Muscle of arm (tissue), 1 donor: ENCODE measurements at regions not wholly inside any gene's neighbourhood (a gene's known extent, or its start where the extent isn't known, plus 50 kb on each side); places are given as distances from the start of the nearest gene placed in this dataset.

Experiments used
- DNase-seq: peaks from one replicate; pipeline ENCODE4 v3.0.0-alpha.2; 2013

DNA sequence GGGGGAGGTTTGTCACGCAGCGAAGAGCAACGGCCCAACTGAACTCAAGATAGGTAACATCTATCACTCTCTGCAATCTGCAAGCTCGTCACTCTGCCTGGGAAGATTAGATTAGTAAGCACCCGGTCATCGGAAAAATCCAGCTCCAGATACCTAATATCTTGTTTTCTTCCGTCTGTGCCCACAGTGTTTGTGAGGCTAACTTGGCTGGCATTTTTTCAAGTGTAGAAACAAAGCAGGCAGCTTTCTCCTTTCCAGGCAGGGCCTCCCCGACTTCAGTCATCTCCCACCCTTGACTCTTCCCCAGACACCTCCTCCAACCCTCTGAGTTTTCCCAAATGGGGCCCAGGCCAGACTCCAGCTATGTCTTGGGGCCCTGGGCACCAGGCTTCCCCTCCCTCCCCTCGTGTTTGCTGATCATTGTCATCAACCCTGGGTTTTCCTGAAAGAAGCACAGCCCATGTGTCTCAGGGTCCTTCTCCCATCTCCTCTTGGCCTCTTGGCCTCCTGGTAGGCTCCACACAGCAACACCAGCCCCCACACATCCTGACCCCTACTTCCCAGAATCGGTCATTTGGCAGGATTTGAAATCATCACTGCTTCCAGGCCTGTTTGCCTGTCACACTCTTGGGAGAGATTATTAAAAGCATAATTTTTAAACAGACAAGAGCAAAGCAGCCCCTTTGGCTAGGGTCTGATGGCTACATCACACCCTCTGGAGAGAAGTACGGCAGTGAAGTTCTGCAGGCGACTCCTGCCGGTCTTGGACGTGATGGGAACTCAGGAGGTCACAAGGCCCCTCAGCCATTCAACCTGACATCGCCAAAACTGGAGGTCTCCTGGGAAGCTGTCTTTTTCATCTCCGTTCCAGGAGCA, 144.9 kb upstream of the ID2 start:
- DNase-seq = no peak

- DNase-seq = no peak
These were observed 144.2 kb upstream of the ID2 start for GRCh38 chr2:8537562-8538155.

- DNase-seq = no peak
These were observed 143.3 kb upstream of the ID2 start for GRCh38 chr2:8538531-8538930.

DNA sequence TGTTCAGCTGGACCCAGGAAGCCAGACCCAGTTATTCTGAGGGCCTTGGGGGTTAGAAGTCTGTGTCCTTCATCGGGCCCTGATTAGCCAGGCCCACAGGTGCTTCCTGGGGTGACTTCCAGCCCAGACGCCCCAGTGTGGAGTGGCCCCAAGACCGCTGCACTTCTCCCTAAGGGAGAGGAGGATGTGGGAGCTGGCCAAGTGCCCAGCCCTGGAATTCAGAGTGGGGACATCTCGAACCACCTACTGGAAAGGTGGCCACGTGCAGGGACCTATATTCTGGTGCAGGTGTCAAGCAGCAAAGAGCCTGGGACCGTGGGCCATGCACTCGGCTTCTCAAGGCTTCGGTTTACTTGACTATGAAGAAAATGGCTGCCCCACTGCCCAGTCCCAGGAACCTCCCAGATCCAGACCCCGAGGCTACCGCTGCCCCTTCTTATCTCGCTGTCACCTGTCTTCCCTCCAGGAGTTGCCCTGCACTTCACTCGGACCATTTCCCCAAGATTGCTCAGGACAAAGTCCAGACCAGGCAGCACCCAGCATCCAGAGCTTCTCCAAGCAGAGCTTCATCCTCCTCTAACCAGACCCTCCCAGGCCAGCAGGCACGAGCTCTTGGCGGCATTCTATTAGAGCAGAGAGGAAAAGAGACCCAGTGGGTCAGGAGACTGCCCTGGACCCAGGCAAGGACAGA, 142.8 kb upstream of the ID2 start:
- DNase-seq = no peak

DNA sequence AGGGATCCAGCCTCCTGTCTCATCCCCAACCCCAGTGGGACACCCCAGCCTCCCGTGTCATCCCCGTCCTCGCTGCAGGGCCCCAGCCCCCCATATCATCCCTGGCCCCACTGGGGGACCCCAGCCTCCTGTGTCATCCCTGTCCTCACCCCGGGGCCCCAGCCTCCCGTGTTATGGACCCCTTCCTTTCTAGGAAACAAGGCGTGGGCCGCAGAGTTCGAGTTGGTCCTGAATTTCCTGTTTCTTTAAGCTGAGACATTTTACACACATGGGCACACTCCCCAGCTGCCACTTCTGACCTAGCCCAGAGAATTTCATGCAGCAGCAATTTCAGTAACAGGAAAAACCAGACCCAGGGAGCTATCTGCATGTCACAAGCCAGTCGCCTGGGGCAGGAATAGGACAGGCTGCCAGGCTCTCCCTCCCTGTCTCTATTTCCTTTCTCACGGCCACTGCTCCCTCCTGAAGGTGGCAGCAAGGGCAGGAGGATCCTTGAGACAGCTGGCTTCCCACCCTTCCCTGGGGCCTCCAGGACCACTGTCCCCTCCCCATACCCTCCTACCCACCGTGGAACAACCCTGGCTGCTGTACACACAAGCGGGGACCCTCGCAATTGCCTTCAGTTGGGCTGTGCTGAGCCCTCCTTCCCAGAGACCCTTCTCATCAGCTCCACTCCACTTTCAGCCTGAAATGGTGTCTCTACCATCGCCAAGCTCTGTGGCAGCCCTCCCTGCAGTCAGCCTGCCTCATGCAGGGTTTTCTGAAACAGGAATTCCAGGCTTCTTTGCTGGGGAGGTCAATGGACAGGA, 141.9 kb upstream of the ID2 start:
- no peak for DNase-seq

DNA sequence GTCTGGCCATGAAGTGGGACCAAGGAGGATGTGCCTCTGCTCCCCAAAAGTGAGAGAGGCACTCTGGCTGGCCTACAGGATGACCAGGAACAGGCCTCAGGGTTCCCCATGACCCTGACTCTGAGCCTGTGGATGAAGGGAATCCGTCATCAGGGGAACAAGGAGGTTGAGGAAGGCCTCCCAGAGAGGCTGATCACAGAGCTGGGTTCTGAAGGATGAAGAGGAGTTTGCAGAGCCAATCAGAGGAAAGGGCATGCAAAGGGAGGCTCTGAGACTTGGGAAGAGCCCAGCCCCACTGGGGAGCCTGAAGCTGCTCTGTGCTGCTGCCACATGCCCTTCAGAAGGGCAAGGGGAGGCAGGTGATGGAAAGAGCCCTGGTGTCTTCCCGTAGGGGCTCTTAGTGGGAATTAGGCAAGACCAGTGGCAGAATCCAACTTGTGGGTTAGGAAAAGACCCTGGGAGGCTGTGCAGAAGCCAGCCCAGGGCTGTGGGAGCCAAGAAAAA, 141.3 kb upstream of the ID2 start:
- DNase-seq = no peak

- DNase-seq = no peak
These were observed 140.6 kb upstream of the ID2 start for GRCh38 chr2:8541223-8541622.

- no peak for DNase-seq
These were observed 140.2 kb upstream of the ID2 start for GRCh38 chr2:8541636-8542035.

- DNase-seq = no peak
These were observed 139.3 kb upstream of the ID2 start for GRCh38 chr2:8542381-8543059.

- DNase-seq = no peak
These were observed 138.8 kb upstream of the ID2 start for GRCh38 chr2:8543060-8543382.

DNA sequence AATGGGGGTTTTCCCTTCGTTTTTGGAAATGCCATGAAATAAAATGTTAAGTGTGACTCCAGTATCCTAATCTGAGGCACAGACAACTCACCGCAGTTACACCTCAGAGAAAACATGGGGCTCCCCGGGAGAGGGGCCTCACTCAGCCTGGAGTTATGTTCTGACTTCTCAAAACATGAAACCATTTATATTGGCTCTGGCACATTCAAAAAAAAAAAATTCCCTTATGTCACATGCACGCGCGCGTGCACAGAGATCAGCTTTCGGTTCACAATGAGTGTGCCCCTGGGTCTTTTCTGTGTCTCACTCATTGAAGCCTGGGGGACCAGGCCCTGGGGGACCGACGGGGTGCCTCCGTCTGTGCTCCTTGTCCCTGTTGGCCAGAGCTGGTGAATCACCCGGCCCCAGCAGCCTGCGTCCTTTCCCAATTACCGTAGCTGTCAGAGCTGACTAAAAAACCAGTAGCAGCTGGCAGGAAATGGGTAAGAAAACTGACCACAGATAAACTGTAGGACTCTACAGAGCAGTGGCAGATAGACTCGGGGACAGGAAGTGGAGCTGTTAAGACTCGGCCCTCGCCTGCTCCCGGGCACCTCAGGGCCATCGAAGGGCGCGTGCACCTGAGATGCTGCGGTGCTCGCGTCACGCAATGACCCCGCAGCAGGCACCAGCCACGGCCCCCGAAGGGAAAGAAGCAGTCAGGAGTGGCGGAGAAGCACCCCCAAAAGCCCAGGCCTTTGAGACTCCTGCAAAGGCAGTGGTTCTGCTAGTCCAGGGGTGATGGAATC, 138.3 kb upstream of the ID2 start:
- DNase-seq = peak; percentile 34

GRCh38 chr2:8544171-8544785, 137.6 kb upstream of the ID2 start:
- no peak for DNase-seq

DNA sequence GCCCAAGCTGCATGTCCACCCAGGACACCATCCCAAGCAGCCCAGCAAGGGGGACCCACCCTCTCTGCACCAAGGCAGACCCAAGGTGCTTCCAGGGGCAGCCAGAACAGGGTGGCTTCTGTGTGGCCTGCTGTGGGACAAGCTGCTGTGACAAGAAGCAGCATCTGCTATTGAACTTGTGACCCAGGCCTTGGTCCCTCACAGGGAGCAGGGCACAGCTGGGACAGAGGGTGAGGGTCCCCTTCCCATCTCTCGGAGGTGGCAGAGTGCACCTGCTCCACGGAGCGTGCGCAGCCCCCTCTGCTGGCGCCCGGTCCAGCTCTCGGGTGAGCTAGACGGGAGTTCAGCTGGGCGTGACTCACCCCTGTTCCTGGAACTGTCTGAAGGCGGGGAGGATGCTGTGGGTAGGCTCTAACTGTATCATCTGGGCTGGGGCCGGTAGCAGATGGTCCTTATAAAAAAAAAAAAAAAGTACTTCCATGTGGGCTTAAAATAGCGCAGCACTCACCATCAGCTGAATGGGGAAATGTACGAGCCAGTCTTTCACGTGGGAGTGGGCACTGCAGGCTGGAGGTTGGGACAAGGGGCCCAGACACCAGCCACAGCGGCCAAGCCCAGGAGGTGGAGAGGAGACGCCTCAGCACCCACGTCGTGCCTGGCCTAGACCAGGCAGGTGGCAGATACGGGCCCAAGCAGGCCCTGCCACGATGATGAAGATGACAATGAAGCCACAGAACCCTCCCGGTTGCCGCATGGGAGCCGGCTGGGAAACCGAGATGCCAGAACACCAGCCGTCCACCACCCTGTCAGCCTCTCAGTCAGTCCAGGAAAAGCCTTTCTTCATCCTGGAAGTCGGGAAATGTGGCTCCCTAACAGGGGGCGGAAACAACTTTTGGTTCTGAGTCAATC, 136.8 kb upstream of the ID2 start:
- DNase-seq = peak; percentile 43

DNA sequence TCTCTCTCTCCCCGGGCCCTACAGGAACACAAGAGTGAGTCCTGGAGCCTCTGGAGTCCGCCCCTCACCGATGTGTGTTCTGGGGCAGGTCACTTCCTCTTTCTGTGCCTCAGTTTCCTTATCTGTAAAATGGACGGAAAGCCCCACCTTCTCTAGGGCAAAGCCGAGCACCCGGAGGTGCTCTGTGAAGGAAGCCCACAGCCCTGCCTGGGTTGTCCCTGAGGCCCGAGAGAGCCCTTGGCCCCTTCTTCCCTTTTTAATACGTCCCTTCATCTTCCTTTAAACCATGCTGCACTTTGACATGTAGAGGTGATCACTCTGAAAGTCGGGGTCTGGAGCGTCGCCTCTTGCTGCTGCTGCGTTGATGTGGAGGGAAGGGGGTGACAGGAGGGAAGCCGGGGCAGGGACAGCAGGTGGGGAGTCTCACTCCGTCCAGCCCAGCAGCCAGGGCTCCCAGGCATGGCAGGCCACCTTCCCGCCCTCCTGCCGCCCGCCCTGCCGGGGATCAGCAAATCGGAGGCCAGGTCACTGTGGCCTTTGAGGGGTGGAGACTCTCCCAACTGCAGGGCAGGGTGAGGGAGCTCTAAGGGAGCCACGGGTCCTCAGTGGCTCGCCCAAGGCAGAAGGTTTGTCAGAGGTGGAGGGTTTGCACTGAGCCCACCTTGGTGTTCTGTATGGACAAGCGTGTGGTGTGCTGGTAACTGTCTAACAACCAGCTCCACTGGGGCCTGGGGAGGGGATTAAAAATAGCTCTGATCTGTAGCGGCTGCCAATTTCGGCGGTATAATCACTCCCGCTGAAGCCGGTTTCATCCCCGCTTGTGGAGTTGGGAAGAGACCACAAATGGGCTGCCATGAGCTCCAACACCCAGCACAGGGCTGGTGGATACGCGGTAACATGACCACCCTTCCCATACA, 135.9 kb upstream of the ID2 start:
- no peak for DNase-seq

GRCh38 chr2:8546612-8547283, 135.1 kb upstream of the ID2 start:
- DNase-seq = no peak

DNA sequence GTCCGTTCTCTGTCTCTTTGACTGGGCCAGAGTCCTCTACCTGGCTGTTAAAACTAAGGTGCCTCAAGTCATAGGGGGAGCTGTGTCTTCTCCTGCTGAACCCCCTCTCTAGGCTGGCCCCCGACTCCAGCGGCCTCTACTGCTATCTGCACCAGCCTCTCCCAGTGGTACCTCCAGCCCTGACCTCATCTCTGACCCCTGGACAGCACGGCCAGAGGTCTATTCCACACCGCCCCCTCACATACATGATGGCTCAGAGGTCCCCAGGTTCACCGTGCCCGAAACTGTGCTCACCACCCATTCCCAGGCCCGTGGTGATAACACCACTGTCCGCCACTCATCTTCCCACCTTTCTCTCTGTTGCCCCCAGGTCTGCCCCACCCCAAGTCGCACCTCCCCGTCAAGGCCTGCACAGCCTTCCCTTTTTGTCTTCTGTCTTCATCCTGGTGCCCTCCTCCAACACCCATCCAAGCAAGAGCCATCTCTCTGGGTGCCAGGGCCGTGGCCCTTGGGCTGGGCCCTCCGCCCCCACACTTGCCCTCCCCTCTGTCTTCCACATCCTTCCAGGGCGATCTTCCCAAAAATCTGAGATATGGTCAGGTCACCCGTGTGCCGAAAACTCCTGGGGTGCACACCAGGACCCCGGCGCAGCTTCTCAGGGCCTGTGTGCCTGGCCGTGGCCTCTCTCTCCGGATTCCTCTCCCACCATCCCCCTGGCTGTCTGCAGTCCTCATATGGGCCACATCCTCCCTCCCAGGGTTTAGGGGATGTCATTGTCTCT, 134.4 kb upstream of the ID2 start:
- no peak for DNase-seq
